ENCODE measurements at regions not wholly inside any gene's neighbourhood (a gene's known extent, or its start where the extent isn't known, plus 50 kb on each side); places are given as distances from the start of the nearest gene placed in this dataset.
"Not testable (repeated sequence)": the region's sequence is repeated elsewhere in the genome, so short reads cannot be mapped to it uniquely, and the experiment has no call there.

DNA sequence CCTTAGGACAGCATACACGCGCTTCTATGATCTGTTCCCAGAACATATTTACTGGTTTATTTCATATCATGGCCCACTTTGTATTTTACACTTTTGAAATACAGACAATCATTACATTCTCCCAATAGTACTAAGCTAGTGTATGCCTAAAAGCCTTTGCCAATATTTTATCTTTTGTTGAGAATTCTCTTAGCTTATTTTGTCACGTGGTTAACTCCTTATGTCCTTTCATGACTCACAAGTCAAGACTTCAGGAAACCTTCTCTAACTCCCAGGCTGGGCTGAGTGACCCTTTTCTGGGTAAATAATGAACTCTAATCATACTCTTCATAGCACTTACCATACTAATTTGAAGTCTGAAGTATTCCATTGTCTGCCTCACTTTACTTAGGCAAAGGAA, 444.8 kb downstream of the ZNF33B start:
- H3K27ac ChIP-seq (ENCODE audit: low read depth); H3K4me1 ChIP-seq (ENCODE audit: insufficient read depth); H3K36me3 ChIP-seq (ENCODE audit: insufficient read depth); H3K4me3 ChIP-seq (ENCODE audit: low read depth, low read length); DNase-seq (ENCODE audit: extremely low spot score): not testable (repeated sequence)
- 53% methylated on average over 3 of the region's 3 CpGs for WGBS

DNA sequence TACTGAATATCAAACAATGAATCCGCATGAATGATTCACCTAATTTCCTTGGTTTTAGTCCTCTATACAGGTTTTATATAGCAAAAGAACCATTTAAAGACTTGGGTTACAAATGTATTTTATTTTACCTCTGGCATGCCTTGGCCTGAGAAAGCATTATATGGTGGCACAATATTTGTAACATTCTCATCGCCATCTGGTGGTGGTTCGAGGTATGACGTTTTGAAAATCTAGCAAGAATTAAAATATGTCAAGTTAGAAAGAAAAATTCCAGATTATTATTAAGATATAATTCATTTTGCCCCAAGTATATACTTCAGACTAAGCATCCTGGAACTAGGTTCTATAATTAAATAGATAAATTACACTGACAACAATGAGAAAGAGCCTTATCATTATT, 445.9 kb downstream of the ZNF33B start:
- under 1% methylated on average over 4 of the region's 4 CpGs for WGBS
- DNase-seq (ENCODE audit: extremely low spot score); H3K4me3 ChIP-seq (ENCODE audit: low read depth, low read length); H3K36me3 ChIP-seq (ENCODE audit: insufficient read depth); H3K27ac ChIP-seq (ENCODE audit: low read depth); H3K4me1 ChIP-seq (ENCODE audit: insufficient read depth): not testable (repeated sequence)

DNA sequence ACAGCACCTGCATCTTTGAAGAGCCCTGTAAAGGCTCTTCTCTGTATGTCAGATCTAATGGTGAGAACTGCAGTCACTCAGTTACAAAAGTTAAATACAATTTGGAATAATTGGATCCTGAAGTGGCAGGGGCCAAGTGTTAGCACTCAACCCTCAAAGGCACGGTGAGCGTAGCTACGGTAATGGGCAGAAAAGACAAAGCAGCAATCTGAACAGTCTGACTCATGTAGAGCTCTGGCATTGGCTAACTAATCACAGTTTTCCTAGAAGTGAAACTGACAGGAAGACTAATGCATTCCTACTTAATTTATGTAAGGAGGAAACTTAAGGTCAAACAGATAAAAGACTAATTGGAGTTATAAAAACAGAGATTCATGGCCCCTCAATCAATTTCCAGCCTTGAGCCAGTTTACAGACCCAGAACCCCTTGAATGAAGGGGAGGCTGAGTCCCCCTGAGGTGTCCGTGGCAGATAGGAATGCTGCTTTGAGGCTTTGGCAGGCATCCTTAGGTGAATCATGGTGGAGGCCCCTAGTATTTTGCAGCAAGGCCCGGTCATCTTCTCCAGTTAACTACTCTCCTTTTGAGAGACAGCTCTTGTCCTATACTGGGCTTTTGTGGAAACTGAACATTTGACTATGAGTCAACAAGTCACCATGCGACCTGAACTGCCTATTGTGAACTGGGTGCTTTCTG, 450.7 kb downstream of the ZNF33B start:
- 75% methylated on average over 6 of the region's 6 CpGs for WGBS
- not testable (repeated sequence) for H3K4me1 ChIP-seq (ENCODE audit: insufficient read depth); H3K27ac ChIP-seq (ENCODE audit: low read depth); H3K4me3 ChIP-seq (ENCODE audit: low read depth, low read length); DNase-seq (ENCODE audit: extremely low spot score); H3K36me3 ChIP-seq (ENCODE audit: insufficient read depth)

DNA sequence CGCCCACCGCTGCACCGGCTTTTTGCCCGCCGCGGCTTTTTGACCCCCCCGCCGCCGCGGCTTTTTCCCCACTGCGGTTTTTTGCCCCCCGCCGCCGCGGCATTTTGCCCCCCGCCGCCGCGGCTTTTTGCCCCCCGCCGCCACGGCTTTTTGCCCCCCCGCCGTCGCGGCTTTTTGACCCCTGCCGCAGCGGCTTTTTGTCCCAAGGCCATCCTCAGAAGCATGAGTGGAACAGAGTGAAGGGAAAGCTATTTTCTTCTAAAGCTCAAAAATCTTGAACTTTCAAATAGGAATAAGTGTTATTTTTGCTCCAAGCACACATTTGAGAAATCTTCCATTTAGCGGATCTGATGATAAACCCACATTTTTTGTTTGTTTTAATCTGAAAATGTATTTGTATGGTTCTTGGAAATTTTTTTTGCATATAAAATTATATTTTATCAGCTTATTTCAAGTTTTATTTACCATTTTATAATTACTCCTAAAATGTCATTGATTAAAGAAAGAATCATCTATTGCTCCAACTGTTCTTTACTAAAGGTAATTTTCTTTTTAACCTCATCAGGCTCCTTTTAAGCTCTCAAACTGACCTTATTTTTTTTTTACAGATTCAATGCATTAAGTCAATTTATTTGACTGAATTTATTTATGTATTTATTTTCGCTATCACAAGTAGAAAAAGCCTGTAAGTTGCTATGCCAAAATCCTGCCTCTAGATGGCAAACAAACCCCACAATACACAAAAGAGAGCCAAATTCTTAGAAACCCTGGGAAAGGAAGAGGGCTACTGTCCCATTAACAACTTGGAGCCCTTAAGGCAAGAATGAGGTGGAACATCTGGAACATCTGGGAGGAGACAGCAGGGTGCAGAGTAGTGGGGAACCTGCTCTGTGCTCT, 460.3 kb downstream of the ZNF33B start:
- not testable (repeated sequence) for H3K4me1 ChIP-seq (ENCODE audit: insufficient read depth); H3K27ac ChIP-seq (ENCODE audit: low read depth); H3K36me3 ChIP-seq (ENCODE audit: insufficient read depth); H3K4me3 ChIP-seq (ENCODE audit: low read depth, low read length); DNase-seq (ENCODE audit: extremely low spot score)
- WGBS = 10% methylated on average over 30 of the region's 30 CpGs

DNA sequence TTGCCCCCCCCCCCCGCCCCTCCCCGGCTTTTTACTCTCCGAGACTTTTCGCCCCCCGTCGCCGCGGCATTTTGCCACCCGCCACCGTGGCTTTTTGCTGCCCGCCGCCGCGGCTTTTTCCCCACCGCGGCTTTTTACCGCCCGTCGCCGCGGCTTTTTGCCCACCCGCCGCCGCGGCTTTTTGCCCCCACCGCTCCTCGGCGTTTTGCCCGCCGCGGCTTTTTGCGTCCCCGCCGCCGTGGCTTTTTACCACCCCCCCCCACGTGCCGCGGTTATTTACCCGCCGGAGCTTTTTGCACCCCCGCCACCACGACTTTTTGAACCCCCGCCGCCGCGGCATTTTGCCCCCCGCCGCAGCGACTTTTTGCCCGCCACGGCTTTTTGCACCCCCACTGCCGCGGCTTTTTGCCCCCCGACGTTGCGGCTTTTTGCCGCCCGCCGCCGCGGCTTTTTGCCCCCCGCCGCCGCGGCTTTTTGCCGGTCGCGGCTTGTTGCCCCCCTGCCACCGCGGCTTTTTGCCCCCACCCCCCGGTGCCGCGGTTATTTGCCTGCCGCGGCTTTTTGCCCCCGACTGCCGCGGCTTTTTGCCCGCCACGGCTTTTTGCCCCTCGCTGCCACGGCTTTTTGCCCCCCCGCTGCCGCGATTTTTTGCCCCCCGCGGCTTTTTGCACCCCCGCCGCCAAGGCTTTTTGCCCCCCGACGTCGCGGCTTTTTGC, 461.1 kb downstream of the ZNF33B start:
- no peak overlapping the region for H3K27ac ChIP-seq (ENCODE audit: low read depth)
- WGBS = 7% methylated on average over 91 of the region's 93 CpGs
- H3K4me3 ChIP-seq (ENCODE audit: low read depth, low read length) = peak overlapping the region; percentile 25
- H3K4me1 ChIP-seq (ENCODE audit: insufficient read depth) = no peaks in the 10 kb centered on the region
- no peak for DNase-seq (ENCODE audit: extremely low spot score)
- no peaks in the 10 kb centered on the region for H3K36me3 ChIP-seq (ENCODE audit: insufficient read depth)

DNA sequence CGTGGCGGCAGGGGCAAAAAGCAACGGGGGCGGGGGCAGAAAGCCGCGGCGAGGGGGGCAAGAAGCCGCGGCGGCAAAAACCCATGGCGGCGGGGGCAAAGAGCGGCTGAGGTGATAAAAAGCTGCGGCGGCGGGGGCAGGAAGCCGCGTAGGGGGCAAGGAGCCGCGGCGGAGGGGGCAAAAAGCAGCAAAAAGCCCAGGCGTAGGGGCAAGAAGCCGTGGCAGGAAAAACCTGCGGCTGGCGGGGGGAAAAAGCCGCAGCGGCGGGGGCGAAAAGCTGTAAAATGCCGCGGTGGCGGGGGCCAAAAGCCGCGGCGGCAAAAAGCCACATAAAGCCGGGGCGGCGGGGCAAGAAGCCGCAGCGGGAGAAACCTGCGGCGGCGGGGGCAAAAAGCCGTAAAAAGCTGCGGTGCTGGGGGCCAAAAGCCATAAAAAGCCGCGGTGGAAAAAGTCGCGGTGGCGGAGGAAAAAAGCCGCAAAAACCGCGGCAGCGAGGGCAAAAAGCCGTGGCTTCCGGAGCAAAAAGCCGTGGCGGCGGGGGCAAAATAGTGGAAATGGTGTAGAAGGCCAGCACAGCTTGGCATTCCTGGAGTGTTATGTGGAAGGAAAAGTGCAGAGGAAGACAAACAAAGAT, 487.8 kb downstream of the ZNF33B start:
- Histone ChIP-seq H3K4me1 (ENCODE audit: insufficient read depth) (no peaks in the 10 kb centered on the region), H3K4me3 (ENCODE audit: low read depth, low read length) (no peak overlapping the region), H3K36me3 (ENCODE audit: insufficient read depth) (no peaks in the 10 kb centered on the region), H3K27ac (ENCODE audit: low read depth) (no peak overlapping the region)
- WGBS = 49% methylated on average over 59 of the region's 59 CpGs
- no peak for DNase-seq (ENCODE audit: extremely low spot score)

DNA sequence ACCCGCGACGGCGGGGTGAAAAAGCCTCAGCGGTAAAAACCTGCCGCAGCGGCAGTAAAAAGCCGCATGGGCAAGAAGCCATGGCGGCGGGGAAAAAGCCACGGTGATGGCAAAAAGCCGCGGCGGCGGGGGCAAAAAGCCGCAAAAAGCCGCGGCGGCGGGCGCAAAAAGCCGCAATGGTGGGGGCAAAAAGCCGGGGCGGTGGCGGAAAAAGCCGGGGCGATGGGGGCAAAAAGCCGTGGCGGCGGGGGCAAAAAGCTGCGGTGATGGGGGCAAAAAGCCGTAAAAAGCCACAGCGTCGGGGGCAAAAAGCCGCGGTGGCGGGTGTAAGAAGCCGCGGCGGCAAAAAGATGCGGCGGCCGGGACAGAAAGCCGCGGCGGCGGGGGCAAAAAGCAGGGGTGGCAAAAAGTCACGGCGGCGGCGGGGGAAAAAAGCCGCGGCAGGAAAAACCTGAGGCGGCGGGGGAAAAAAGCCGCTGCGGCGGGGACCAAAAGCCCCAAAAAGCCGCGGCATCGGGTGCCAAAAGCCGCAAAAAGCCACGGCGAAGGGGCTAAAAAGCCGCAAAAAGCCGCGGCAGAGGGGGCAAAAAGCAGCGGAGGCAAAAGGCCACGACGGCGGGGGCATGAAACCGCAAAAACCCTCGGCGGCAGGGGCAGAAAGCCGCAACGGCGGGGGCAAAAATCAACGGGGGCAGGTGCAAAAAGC, 488.5 kb downstream of the ZNF33B start:
- DNase-seq (ENCODE audit: extremely low spot score) = no peak
- Histone ChIP-seq H3K36me3 (ENCODE audit: insufficient read depth) (no peaks in the 10 kb centered on the region), H3K27ac (ENCODE audit: low read depth) (no peak overlapping the region), H3K4me1 (ENCODE audit: insufficient read depth) (no peaks in the 10 kb centered on the region), H3K4me3 (ENCODE audit: low read depth, low read length) (no peak overlapping the region)
- WGBS = 55% methylated on average over 78 of the region's 78 CpGs

DNA sequence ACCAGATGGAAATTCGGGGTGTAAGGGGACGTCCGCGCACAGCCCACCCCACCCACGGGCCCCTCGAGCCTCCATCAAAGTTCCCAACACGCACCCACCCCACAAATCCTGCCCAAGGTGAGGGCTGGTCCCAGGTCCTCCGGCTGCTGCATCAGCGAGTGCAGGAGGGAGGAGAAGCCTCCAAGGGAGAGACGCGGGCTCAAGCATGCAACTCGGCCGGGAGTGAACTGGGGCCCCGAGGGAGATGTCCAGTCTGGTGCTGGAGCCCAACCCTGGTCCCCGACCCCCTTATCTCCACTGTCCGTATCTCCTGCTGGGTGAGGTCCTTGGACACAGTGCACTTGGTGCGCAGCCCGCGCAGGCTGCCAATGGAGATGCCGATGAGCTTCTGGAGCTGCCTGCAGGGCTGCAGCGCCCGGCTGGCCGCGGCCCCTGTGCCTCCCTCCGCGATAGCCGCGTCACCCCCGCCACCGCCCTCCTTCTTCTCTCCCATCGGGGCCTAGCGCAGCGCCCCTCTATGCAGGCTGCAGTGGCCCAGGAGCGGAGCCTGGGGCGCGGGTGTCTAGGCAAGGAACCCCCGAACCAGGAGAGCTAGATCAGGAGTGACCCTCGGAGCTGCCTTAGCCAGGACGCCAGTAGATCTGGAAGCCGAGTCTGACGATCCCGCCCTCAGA, 489.2 kb downstream of the ZNF33B start:
- Histone ChIP-seq H3K4me3 (ENCODE audit: low read depth, low read length) (no peak overlapping the region), H3K36me3 (ENCODE audit: insufficient read depth) (no peaks in the 10 kb centered on the region), H3K27ac (ENCODE audit: low read depth) (no peak overlapping the region), H3K4me1 (ENCODE audit: insufficient read depth) (no peaks in the 10 kb centered on the region)
- no peak for DNase-seq (ENCODE audit: extremely low spot score)
- WGBS = 59% methylated on average over 42 of the region's 42 CpGs

DNA sequence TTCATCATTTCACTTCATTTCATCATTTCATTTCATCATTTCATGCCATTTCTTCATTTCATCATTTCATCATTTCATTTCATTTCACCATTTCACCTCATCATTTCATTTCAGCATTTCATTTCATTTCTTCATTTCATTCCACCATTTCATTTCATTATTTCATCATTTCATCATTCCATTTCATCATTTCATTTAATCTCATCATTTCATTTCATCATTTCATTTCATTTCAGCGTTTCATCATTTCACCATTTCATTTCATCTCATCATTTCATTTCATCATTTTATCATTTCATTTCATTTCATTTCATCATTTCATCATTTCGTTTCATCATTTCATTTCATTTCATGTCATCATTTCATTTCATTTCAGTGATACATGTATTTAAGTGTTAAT, 492.2 kb downstream of the ZNF33B start:
- not testable (repeated sequence) for H3K4me3 ChIP-seq (ENCODE audit: low read depth, low read length); H3K4me1 ChIP-seq (ENCODE audit: insufficient read depth); H3K27ac ChIP-seq (ENCODE audit: low read depth); H3K36me3 ChIP-seq (ENCODE audit: insufficient read depth); DNase-seq (ENCODE audit: extremely low spot score)
- WGBS = 54% methylated on average over 2 of the region's 2 CpGs

DNA sequence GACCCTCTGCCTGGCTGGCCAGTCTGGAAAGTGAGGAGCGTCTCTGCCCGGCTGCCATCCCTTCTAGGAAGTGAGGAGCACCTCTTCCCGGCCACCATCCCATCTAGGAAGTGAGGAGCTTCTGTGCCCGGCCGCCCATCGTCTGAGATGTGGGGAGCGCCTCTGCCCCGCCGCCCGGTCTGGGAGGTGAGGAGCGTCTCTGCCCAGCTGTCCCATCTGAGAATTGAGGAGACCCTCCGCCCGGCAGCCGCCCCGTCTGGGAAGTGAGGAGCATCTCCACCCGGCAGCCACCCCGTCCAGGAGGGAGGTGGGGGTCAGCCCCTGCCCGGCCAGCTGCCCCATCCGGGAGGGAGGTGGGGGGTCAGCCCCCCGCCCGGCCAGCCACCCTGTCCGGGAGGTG, 500.3 kb downstream of the ZNF33B start:
- H3K36me3 ChIP-seq (ENCODE audit: insufficient read depth); H3K4me1 ChIP-seq (ENCODE audit: insufficient read depth); DNase-seq (ENCODE audit: extremely low spot score); H3K4me3 ChIP-seq (ENCODE audit: low read depth, low read length); H3K27ac ChIP-seq (ENCODE audit: low read depth): not testable (repeated sequence)
- 91% methylated on average over 22 of the region's 22 CpGs for WGBS

DNA sequence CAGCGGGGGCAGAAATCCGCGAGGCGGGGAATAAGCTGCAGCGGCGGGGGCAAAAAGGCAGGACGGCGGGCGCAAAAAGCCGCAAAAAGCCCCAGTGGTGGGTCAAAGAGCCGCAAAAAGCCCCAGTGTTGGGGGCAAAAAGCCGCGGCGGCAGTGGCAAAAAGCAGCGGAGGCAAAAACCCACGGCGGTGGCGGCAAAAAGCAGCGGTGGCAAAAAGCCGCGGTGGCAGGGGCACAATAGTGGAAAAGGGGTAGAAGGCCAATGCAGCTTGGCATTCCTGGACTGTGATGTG, 525.3 kb downstream of the ZNF33B start:
- H3K4me3 ChIP-seq (ENCODE audit: low read depth, low read length) = no peak overlapping the region
- no peak for DNase-seq (ENCODE audit: extremely low spot score)
- WGBS = 77% methylated on average over 21 of the region's 21 CpGs
- no peaks in the 10 kb centered on the region for H3K36me3 ChIP-seq (ENCODE audit: insufficient read depth)
- H3K4me1 ChIP-seq (ENCODE audit: insufficient read depth) = no peaks in the 10 kb centered on the region
- H3K27ac ChIP-seq (ENCODE audit: low read depth) = no peak overlapping the region

DNA sequence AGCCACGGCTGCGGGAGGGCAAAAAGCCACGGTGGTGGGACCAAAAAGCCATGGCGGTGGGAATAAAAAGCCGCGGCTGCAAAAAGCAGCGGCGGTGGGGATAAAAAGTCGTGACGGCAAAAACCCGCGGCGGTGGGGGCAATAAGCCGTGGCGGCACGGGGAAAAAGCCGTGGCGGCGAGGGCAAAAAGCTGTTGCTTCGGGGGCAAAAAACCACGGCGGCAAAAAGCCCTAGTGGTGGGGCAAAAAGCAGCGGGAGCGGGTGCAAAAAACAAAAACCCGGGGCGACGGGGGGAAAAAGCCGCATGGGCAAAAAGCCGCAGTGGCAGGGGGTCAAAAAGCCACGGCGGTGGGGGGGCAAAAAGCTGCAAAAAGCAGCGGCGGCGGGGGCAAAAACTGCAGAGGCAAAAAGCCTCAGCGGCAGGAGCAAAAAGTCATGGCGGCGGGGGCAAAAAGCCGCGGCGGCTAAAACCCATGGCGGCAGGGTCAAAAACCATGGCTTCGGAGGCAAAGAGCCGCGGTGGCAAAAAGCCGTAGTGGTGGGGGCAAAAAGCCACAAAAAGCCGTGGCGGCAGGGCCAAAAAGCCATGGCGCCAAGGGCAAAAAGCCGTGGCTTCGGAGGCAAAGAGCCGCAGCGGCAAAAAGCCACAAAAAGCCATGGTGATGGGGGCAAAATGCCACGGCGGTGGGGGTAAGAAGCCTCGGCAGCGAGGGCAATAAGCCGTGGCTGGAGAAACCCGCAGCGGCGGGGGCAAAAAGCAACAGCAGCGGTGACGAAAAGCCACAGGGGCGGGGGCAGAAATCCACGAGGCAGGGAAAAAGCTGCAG, 525.8 kb downstream of the ZNF33B start:
- Histone ChIP-seq H3K4me3 (ENCODE audit: low read depth, low read length) (no peak overlapping the region), H3K27ac (ENCODE audit: low read depth) (no peak overlapping the region), H3K36me3 (ENCODE audit: insufficient read depth) (no peaks in the 10 kb centered on the region), H3K4me1 (ENCODE audit: insufficient read depth) (no peaks in the 10 kb centered on the region)
- WGBS = 74% methylated on average over 64 of the region's 64 CpGs
- no peak for DNase-seq (ENCODE audit: extremely low spot score)

All from urinary bladder (tissue), 3 donors.